ENCODE measurements at regions not wholly inside any gene's neighbourhood (a gene's known extent, or its start where the extent isn't known, plus 50 kb on each side); places are given as distances from the start of the nearest gene placed in this dataset.

DNA sequence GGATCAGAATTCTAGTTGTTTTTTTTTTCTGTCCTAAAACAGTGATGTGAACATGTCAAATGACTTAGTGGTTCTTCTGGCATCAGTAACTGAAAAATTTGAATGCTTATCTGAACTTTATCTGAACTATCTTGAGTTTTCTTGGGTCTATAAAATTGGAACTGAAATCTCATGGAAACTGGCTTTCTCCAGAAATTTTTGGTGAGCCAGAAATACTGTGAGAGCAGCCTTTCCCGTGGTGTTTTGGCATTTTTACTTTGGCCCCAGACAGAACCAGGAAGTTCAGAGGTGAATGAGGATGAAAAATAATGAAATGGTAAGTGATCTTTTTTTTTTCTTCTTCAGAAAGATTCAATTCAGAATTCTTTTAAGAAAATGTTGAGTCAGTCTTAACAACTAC is 89.5 kb upstream of the CCDC91 start:
- no peaks in the 10 kb centered on the region for H4K20me1 ChIP-seq (ENCODE audit: insufficient read depth)
- in situ Hi-C loops (cut with MboI) = no loop called here
- 44 to 50% methylated on average over 1 of the region's 1 CpG for WGBS, 2 experiments (ENCODE audit: low coverage in 1 of 2, low lambda C conversion rate in 2 of 2, missing lambda C conversion rate in 2 of 2)
- H3K79me2 ChIP-seq (ENCODE audit: insufficient read depth) = no peaks in the 10 kb centered on the region
- H3K4me1 ChIP-seq (ENCODE audit: insufficient read depth) = no peaks in the 10 kb centered on the region
- no peak overlapping the region for H2AFZ ChIP-seq
- no peak overlapping the region for H3K4me3 ChIP-seq
- H3K27me3 ChIP-seq (replicated peaks; ENCODE audit: insufficient read depth) = no peaks in the 10 kb centered on the region
- no peaks in the 10 kb centered on the region for H3K9me3 ChIP-seq (ENCODE audit: low read depth)
- H3K4me2 ChIP-seq (ENCODE audit: unreplicated experiment) = no peak overlapping the region
- TF ChIP-seq EZH2phosphoT487 (IDR thresholded peaks at IDR 0.05; ENCODE audit: insufficient read depth, low read depth) = no peak
- no peak for TF ChIP-seq EZH2 (IDR thresholded peaks at IDR 0.05; ENCODE audit: insufficient read depth, poor library complexity, severe bottlenecking)
- no peak for DNase-seq
- 0 out of 2 replicates have a peak, but pooled peaks cover 4% of the 10 kb centered on the region for H3F3A ChIP-seq (ENCODE audit: insufficient read depth)
- no peaks in the 10 kb centered on the region for H3K36me3 ChIP-seq (ENCODE audit: low read depth)
- H3K9ac ChIP-seq = no peak overlapping the region
- H3K27ac ChIP-seq = no peak overlapping the region
- no peaks in the 10 kb centered on the region for H3K9me2 ChIP-seq (ENCODE audit: insufficient read depth)

DNA sequence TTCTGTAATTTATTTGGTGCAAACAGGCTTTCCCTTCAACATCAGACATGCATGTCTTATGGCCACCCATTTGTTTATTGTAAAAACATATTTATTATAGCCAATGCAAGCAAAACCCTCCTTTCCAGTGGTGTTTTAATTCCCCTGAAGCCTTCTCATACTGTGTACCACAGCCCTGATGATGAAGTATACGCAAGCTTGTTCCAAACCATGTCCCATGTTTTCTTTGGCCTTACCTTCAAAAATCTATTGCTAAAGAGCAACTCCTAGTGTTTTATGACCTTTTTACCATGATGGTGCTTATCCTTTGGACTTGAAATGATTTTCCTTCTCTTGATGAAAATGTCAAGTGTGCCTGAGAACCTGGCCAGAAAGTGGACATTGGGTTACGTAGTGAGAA is 85.9 kb upstream of the CCDC91 start:
- no peaks in the 10 kb centered on the region for H3K9me3 ChIP-seq (ENCODE audit: low read depth)
- in situ Hi-C loops (cut with MboI) = no loop called here
- no peak overlapping the region for H3K4me3 ChIP-seq
- H3K4me1 ChIP-seq (ENCODE audit: insufficient read depth) = no peaks in the 10 kb centered on the region
- H2AFZ ChIP-seq = no peak overlapping the region
- TF ChIP-seq EZH2 (IDR thresholded peaks at IDR 0.05; ENCODE audit: insufficient read depth, poor library complexity, severe bottlenecking) (no peak), EZH2phosphoT487 (IDR thresholded peaks at IDR 0.05; ENCODE audit: insufficient read depth, low read depth) (no peak)
- no peaks in the 10 kb centered on the region for H3K36me3 ChIP-seq (ENCODE audit: low read depth)
- no peaks in the 10 kb centered on the region for H3K27me3 ChIP-seq (replicated peaks; ENCODE audit: insufficient read depth)
- H4K20me1 ChIP-seq (ENCODE audit: insufficient read depth) = no peaks in the 10 kb centered on the region
- 92 to 93% methylated on average over 2 of the region's 2 CpGs for WGBS, 2 experiments (ENCODE audit: low coverage in 1 of 2, low lambda C conversion rate in 2 of 2, missing lambda C conversion rate in 2 of 2)
- H3K27ac ChIP-seq = no peak overlapping the region
- H3K9me2 ChIP-seq (ENCODE audit: insufficient read depth) = no peaks in the 10 kb centered on the region
- H3K79me2 ChIP-seq (ENCODE audit: insufficient read depth) = no peaks in the 10 kb centered on the region
- H3K9ac ChIP-seq = no peak overlapping the region
- 0 out of 2 replicates have a peak, but pooled peaks cover 4% of the 10 kb centered on the region for H3F3A ChIP-seq (ENCODE audit: insufficient read depth)
- no peak overlapping the region for H3K4me2 ChIP-seq (ENCODE audit: unreplicated experiment)
- DNase-seq = no peak

GRCh38 chr12:28104903-28105864 is 85.1 kb upstream of the CCDC91 start:
- Histone ChIP-seq H3K36me3 (ENCODE audit: low read depth) (no peaks in the 10 kb centered on the region), H3K4me3 (no peak overlapping the region), H4K20me1 (ENCODE audit: insufficient read depth) (no peaks in the 10 kb centered on the region), H3K79me2 (ENCODE audit: insufficient read depth) (no peaks in the 10 kb centered on the region), H3K4me2 (ENCODE audit: unreplicated experiment) (no peak overlapping the region), H3K27ac (no peak overlapping the region), H3F3A (ENCODE audit: insufficient read depth) (0 out of 2 replicates have a peak, but pooled peaks cover 4% of the 10 kb centered on the region), H3K4me1 (ENCODE audit: insufficient read depth) (no peaks in the 10 kb centered on the region), H3K9ac (no peak overlapping the region), H2AFZ (no peak overlapping the region), H3K9me3 (ENCODE audit: low read depth) (no peaks in the 10 kb centered on the region), H3K9me2 (ENCODE audit: insufficient read depth) (no peaks in the 10 kb centered on the region), H3K27me3 (replicated peaks; ENCODE audit: insufficient read depth) (no peaks in the 10 kb centered on the region)
- TF ChIP-seq EZH2 (IDR thresholded peaks at IDR 0.05; ENCODE audit: insufficient read depth, poor library complexity, severe bottlenecking) = no peak
- no peak for TF ChIP-seq EZH2phosphoT487 (IDR thresholded peaks at IDR 0.05; ENCODE audit: insufficient read depth, low read depth)
- in situ Hi-C loops (cut with MboI) = no loop called here
- WGBS, 2 experiments (ENCODE audit: low coverage in 1 of 2, low lambda C conversion rate in 2 of 2, missing lambda C conversion rate in 2 of 2) = 52 to 60% methylated on average over 3 of the region's 3 CpGs
- DNase-seq = no peak

DNA sequence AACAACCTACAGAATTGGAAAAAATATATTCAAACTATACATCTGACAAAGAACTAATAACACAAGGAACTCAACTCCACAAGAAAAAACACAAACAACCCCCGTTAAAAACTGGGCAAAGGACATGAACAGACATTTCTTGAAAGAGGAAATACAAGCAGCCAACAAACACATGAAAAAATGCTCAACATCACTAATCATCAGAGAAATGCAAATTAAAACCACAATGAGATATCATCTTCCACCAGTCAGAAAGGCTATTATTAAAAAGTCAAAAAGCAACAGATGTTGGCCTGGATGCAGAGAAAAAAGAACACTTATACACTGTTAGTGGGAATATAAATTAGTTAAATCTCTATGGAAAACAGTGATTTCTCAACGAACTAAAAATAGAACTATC is 82.6 kb upstream of the CCDC91 start:
- WGBS, 2 experiments (ENCODE audit: low coverage in 1 of 2, low lambda C conversion rate in 2 of 2, missing lambda C conversion rate in 2 of 2) = 34 to 49% methylated on average over 2 of the region's 2 CpGs
- Histone ChIP-seq H4K20me1 (ENCODE audit: insufficient read depth) (no peaks in the 10 kb centered on the region), H3K27me3 (replicated peaks; ENCODE audit: insufficient read depth) (no peaks in the 10 kb centered on the region), H2AFZ (no peak overlapping the region), H3K27ac (no peak overlapping the region), H3K9me2 (ENCODE audit: insufficient read depth) (no peaks in the 10 kb centered on the region), H3K9ac (no peak overlapping the region), H3F3A (ENCODE audit: insufficient read depth) (0 out of 2 replicates have a peak, but pooled peaks cover 4% of the 10 kb centered on the region), H3K4me2 (ENCODE audit: unreplicated experiment) (no peak overlapping the region), H3K36me3 (ENCODE audit: low read depth) (no peaks in the 10 kb centered on the region), H3K4me3 (no peak overlapping the region), H3K9me3 (ENCODE audit: low read depth) (no peaks in the 10 kb centered on the region), H3K4me1 (ENCODE audit: insufficient read depth) (no peaks in the 10 kb centered on the region), H3K79me2 (ENCODE audit: insufficient read depth) (no peaks in the 10 kb centered on the region)
- in situ Hi-C loops (cut with MboI) = no loop called here
- no peak for DNase-seq
- TF ChIP-seq EZH2phosphoT487 (IDR thresholded peaks at IDR 0.05; ENCODE audit: insufficient read depth, low read depth) = no peak
- TF ChIP-seq EZH2 (IDR thresholded peaks at IDR 0.05; ENCODE audit: insufficient read depth, poor library complexity, severe bottlenecking) = no peak

Measured in GM23248 (cell line).